ENCODE measurements at regions not wholly inside any gene's neighbourhood (a gene's known extent, or its start where the extent isn't known, plus 50 kb on each side); places are given as distances from the start of the nearest gene placed in this dataset.
A peak's percentile ranks its signal among the peaks of the same experiment; 100 is the strongest.

DNA sequence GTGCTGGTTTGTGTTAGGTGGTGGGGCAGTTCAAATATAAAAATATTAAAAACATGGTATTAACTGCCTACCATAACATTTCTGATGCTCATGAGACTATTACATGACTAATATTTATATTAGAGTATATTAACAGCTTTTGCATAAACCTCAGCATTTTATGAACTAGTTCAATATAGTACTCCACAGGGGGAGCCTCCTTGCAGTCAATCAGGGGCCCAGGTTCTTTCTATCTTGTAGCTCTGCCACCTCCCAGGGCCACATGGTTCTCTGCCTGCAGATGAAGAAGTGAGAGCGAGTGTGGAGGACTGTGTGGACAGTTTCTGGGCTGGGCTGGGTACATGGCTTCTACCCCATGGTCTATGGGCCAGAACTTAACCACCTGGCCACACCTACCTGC is 159.5 kb downstream of the RPS24 start:
- H3K27me3 ChIP-seq (ENCODE audit: insufficient read depth) = no peaks in the 10 kb centered on the region
- TF ChIP-seq MXI1 (IDR thresholded peaks at IDR 0.05; ENCODE audit: low read depth, low read length) (no peak), GATA2 (CRISPR knock-in tag; IDR thresholded peaks at IDR 0.05) (no peak), CHD2 (IDR thresholded peaks at IDR 0.05; ENCODE audit: low read length, partially characterized antibody) (no peak), RXRA (IDR thresholded peaks at IDR 0.05; ENCODE audit: borderline replicate concordance, low read depth) (no peak), SIN3A (IDR thresholded peaks at IDR 0.05; ENCODE audit: borderline replicate concordance, low read depth, low read length) (no peak), JUND (IDR thresholded peaks at IDR 0.05) (no peak), FOXM1 (IDR thresholded peaks at IDR 0.05; ENCODE audit: low read depth) (no peak), ELF1 (IDR thresholded peaks at IDR 0.05) (no peak), EP300 (IDR thresholded peaks at IDR 0.05; ENCODE audit: borderline replicate concordance in 1 of 2, low read depth in 1 of 2, low read length in 1 of 2) (no peak)
- TF ChIP-seq, protein P1, sequence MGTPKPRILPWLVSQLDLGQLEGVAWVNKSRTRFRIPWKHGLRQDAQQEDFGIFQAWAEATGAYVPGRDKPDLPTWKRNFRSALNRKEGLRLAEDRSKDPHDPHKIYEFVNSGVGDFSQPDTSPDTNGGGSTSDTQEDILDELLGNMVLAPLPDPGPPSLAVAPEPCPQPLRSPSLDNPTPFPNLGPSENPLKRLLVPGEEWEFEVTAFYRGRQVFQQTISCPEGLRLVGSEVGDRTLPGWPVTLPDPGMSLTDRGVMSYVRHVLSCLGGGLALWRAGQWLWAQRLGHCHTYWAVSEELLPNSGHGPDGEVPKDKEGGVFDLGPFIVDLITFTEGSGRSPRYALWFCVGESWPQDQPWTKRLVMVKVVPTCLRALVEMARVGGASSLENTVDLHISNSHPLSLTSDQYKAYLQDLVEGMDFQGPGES (IDR thresholded peaks at IDR 0.05; ENCODE audit: low read depth, low read length) = no peak
- TF ChIP-seq, protein P2, sequence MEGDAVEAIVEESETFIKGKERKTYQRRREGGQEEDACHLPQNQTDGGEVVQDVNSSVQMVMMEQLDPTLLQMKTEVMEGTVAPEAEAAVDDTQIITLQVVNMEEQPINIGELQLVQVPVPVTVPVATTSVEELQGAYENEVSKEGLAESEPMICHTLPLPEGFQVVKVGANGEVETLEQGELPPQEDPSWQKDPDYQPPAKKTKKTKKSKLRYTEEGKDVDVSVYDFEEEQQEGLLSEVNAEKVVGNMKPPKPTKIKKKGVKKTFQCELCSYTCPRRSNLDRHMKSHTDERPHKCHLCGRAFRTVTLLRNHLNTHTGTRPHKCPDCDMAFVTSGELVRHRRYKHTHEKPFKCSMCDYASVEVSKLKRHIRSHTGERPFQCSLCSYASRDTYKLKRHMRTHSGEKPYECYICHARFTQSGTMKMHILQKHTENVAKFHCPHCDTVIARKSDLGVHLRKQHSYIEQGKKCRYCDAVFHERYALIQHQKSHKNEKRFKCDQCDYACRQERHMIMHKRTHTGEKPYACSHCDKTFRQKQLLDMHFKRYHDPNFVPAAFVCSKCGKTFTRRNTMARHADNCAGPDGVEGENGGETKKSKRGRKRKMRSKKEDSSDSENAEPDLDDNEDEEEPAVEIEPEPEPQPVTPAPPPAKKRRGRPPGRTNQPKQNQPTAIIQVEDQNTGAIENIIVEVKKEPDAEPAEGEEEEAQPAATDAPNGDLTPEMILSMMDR (IDR thresholded peaks at IDR 0.05) = no peak
- TF ChIP-seq, protein P3, sequence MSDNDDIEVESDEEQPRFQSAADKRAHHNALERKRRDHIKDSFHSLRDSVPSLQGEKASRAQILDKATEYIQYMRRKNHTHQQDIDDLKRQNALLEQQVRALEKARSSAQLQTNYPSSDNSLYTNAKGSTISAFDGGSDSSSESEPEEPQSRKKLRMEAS (IDR thresholded peaks at IDR 0.05; ENCODE audit: low read depth) = no peak
- TF ChIP-seq, protein P4, sequence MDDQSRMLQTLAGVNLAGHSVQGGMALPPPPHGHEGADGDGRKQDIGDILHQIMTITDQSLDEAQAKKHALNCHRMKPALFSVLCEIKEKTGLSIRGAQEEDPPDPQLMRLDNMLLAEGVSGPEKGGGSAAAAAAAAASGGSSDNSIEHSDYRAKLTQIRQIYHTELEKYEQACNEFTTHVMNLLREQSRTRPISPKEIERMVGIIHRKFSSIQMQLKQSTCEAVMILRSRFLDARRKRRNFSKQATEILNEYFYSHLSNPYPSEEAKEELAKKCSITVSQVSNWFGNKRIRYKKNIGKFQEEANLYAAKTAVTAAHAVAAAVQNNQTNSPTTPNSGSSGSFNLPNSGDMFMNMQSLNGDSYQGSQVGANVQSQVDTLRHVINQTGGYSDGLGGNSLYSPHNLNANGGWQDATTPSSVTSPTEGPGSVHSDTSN (IDR thresholded peaks at IDR 0.05) = no peak
- DNase-seq = no peak
- H3K9me2 ChIP-seq = no peaks in the 10 kb centered on the region
- no peaks in the 10 kb centered on the region for H3F3A ChIP-seq (replicated peaks; ENCODE audit: insufficient read depth)
- no peak overlapping the region for H3K4me3 ChIP-seq (ENCODE audit: low read depth in 2 of 2, low read length in 1 of 2)
- CTCF ChIA-PET = interaction anchor here (0.9 to 2.8 kb wide), 3 partner anchors 101 to 146 kb away, joined by 3 to 20 read pairs (median 3); no protein-coding TSS in a partner anchor
- no peak overlapping the region for H3K4me2 ChIP-seq
- no peaks in the 10 kb centered on the region for H3K79me2 ChIP-seq (ENCODE audit: insufficient read depth)
- no peak overlapping the region for H3K27ac ChIP-seq (ENCODE audit: low read depth in 2 of 2, low read length in 1 of 2)
- no peak overlapping the region for H3K9ac ChIP-seq
- H2AFZ ChIP-seq (ENCODE audit: low read depth) = no peak overlapping the region
- POLR2A ChIA-PET = no interaction called here
- WGBS (ENCODE audit: low lambda C conversion rate) = 93% methylated on average over 1 of the region's 1 CpG
- H3K4me1 ChIP-seq (ENCODE audit: control insufficient read depth in 1 of 2, insufficient read depth in 2 of 2, low read depth in 1 of 2, low read length in 1 of 2) = peaks cover 11 to 31% of the 10 kb centered on the region in 2 experiments; a peak in 3 of 4 replicates
- H4K20me1 ChIP-seq (ENCODE audit: insufficient read depth) = no peaks in the 10 kb centered on the region
- H3K9me3 ChIP-seq = no peaks in the 10 kb centered on the region
- H3K36me3 ChIP-seq (replicated peaks in 1 of 2; ENCODE audit: control insufficient read depth in 1 of 2, insufficient read depth in 2 of 2, low read length in 1 of 2) = no peaks in the 10 kb centered on the region

DNA sequence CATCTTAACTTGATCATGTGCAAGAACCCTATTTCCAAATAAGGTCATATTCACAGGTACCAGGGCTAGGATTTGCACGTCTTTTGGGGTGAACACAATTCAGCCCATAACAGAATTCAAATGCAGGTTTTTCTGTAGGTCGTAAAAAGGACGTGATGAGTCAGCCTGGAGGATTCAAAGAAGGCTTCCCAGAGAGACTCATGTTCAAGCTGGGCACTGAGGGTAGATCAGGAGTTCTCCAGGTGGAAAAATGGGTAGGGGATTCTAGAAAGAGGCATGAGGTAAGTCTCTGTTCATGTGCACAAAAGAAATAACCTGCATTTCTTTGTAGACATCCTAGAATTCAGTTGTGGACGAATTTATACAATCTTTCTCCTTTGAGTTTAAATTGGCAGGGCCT is 160.4 kb downstream of the RPS24 start:
- Histone ChIP-seq H3K36me3 (replicated peaks in 1 of 2; ENCODE audit: control insufficient read depth in 1 of 2, insufficient read depth in 2 of 2, low read length in 1 of 2) (no peaks in the 10 kb centered on the region), H3K9ac (no peak overlapping the region), H4K20me1 (ENCODE audit: insufficient read depth) (no peaks in the 10 kb centered on the region), H2AFZ (ENCODE audit: low read depth) (no peak overlapping the region), H3K9me2 (no peaks in the 10 kb centered on the region), H3K27me3 (ENCODE audit: insufficient read depth) (no peaks in the 10 kb centered on the region), H3K4me3 (ENCODE audit: low read depth in 2 of 2, low read length in 1 of 2) (no peak overlapping the region), H3K4me2 (no peak overlapping the region), H3K4me1 (ENCODE audit: control insufficient read depth in 1 of 2, insufficient read depth in 2 of 2, low read depth in 1 of 2, low read length in 1 of 2) (peaks cover 11 to 25% of the 10 kb centered on the region in 2 experiments; a peak in 3 of 4 replicates), H3F3A (replicated peaks; ENCODE audit: insufficient read depth) (no peaks in the 10 kb centered on the region), H3K79me2 (ENCODE audit: insufficient read depth) (no peaks in the 10 kb centered on the region), H3K9me3 (no peaks in the 10 kb centered on the region), H3K27ac (ENCODE audit: low read depth in 2 of 2, low read length in 1 of 2) (peak overlapping the region in 1 of 2 experiments; percentile 89; a peak in 1 of 4 replicates)
- no peak for DNase-seq
- CTCF ChIA-PET = interaction anchor here (1.9 to 2.8 kb wide), 2 partner anchors 108 to 147 kb away, joined by 7 to 20 read pairs; no protein-coding TSS in a partner anchor
- WGBS (ENCODE audit: low lambda C conversion rate) = 91% methylated on average over 4 of the region's 4 CpGs
- TF ChIP-seq EP300 (IDR thresholded peaks at IDR 0.05; ENCODE audit: borderline replicate concordance in 1 of 2, low read depth in 1 of 2, low read length in 1 of 2) = no peak
- TF ChIP-seq TEAD4 (IDR thresholded peaks at IDR 0.05; ENCODE audit: borderline replicate concordance, insufficient read depth) = no peak
- TF ChIP-seq FOXJ3 (CRISPR knock-in tag; IDR thresholded peaks at IDR 0.05) = no peak
- no peak for TF ChIP-seq TAF1 (IDR thresholded peaks at IDR 0.05; ENCODE audit: borderline replicate concordance, low read depth, low read length)
- TF ChIP-seq, protein P2 (IDR thresholded peaks at IDR 0.05) = no peak
- POLR2A ChIA-PET = no interaction called here
